ENCODE measurements at regions not wholly inside any gene's neighbourhood (a gene's known extent, or its start where the extent isn't known, plus 50 kb on each side); places are given as distances from the start of the nearest gene placed in this dataset.

- TF ChIP-seq PKNOX1 (IDR thresholded peaks at IDR 0.05) (no peak), NFRKB (IDR thresholded peaks at IDR 0.05) (no peak), L3MBTL2 (conservative IDR thresholded peaks at IDR 0.05) (no peak), ARNT (IDR thresholded peaks at IDR 0.05) (no peak), ELF4 (IDR thresholded peaks at IDR 0.05) (no peak), ZNF384 (IDR thresholded peaks at IDR 0.05) (no peak), CTBP1 (IDR thresholded peaks at IDR 0.05; ENCODE audit: borderline replicate concordance) (no peak)
- no peak for DNase-seq (ENCODE audit: extremely low spot score)
- ChIA-PET POLR2A (no interaction called here), CTCF (no interaction called here)
Measured at GRCh38 chr3:95184038-95184437, 1121.2 kb downstream of the NSUN3 start.

DNA sequence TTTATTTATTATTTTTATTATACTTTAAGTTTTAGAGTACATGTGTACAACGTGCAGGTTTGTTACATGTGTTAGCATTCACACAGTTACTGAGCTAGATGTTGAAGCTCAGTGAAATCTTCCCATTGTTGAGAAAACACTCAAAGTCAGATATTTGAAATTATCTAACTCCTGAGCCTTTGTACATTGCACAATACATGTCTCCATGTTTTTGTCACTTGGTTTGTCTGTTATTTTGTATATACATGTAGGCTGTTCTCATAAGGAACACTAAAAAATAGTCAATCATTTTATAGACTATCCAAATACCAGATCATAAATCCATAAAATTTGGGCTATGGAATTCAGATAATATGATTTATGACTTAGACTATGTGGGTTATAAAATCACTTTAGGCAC is 1126.5 kb downstream of the NSUN3 start:
- ChIA-PET CTCF (no interaction called here), POLR2A (no interaction called here)
- no peak for TF ChIP-seq FOXM1 (IDR thresholded peaks at IDR 0.05; ENCODE audit: borderline replicate concordance)
- DNase-seq (ENCODE audit: extremely low spot score) = no peak

GRCh38 chr3:95197661-95198060 is 1134.8 kb downstream of the NSUN3 start:
- POLR2A ChIA-PET = no interaction called here
- DNase-seq (ENCODE audit: extremely low spot score) = no peak
- no peak for TF ChIP-seq ARNT (IDR thresholded peaks at IDR 0.05)
- TF ChIP-seq LEF1 (IDR thresholded peaks at IDR 0.05; ENCODE audit: borderline replicate concordance) = no peak
- no peak for TF ChIP-seq HDGF (IDR thresholded peaks at IDR 0.05; ENCODE audit: borderline replicate concordance)
- no peak for TF ChIP-seq ZNF384 (IDR thresholded peaks at IDR 0.05)
- no peak for TF ChIP-seq PKNOX1 (IDR thresholded peaks at IDR 0.05)
- no peak for TF ChIP-seq SP1 (IDR thresholded peaks at IDR 0.05)
- TF ChIP-seq FOXA1 (IDR thresholded peaks at IDR 0.05) = no peak
- no peak for TF ChIP-seq FOXK2 (IDR thresholded peaks at IDR 0.05)
- no peak for TF ChIP-seq TARDBP (IDR thresholded peaks at IDR 0.05)
- TF ChIP-seq ELF4 (IDR thresholded peaks at IDR 0.05) = no peak
- TF ChIP-seq BHLHE40 (IDR thresholded peaks at IDR 0.05; ENCODE audit: borderline replicate concordance) = no peak
- no peak for TF ChIP-seq CTBP1 (IDR thresholded peaks at IDR 0.05; ENCODE audit: borderline replicate concordance)
- no peak for TF ChIP-seq NFRKB (IDR thresholded peaks at IDR 0.05)
- no peak for TF ChIP-seq L3MBTL2 (conservative IDR thresholded peaks at IDR 0.05)
- CTCF ChIA-PET = no interaction called here

GRCh38 chr3:95200384-95200783 is 1137.5 kb downstream of the NSUN3 start:
- CTCF ChIA-PET = no interaction called here
- POLR2A ChIA-PET = no interaction called here
- TF ChIP-seq ZNF384 (IDR thresholded peaks at IDR 0.05) (no peak), ELF4 (IDR thresholded peaks at IDR 0.05) (no peak), PKNOX1 (IDR thresholded peaks at IDR 0.05) (no peak), SP1 (IDR thresholded peaks at IDR 0.05) (no peak), ARNT (IDR thresholded peaks at IDR 0.05) (no peak), BHLHE40 (IDR thresholded peaks at IDR 0.05; ENCODE audit: borderline replicate concordance) (no peak), CTBP1 (IDR thresholded peaks at IDR 0.05; ENCODE audit: borderline replicate concordance) (no peak), FOXM1 (IDR thresholded peaks at IDR 0.05; ENCODE audit: borderline replicate concordance) (no peak), SUZ12 (IDR thresholded peaks at IDR 0.05) (no peak), HDGF (IDR thresholded peaks at IDR 0.05; ENCODE audit: borderline replicate concordance) (no peak), FOXA1 (IDR thresholded peaks at IDR 0.05) (no peak), TARDBP (IDR thresholded peaks at IDR 0.05) (no peak), NFRKB (IDR thresholded peaks at IDR 0.05) (no peak), L3MBTL2 (conservative IDR thresholded peaks at IDR 0.05) (no peak), FOXK2 (IDR thresholded peaks at IDR 0.05) (no peak), LEF1 (IDR thresholded peaks at IDR 0.05; ENCODE audit: borderline replicate concordance) (no peak)
- no peak for DNase-seq (ENCODE audit: extremely low spot score)

GRCh38 chr3:95210878-95211277 is 1148.0 kb downstream of the NSUN3 start:
- ChIA-PET CTCF (no interaction called here), POLR2A (no interaction called here)
- DNase-seq (ENCODE audit: extremely low spot score) = no peak
- TF ChIP-seq SP1 (IDR thresholded peaks at IDR 0.05) (no peak), TARDBP (IDR thresholded peaks at IDR 0.05) (no peak), SUZ12 (IDR thresholded peaks at IDR 0.05) (no peak), BHLHE40 (IDR thresholded peaks at IDR 0.05; ENCODE audit: borderline replicate concordance) (no peak), PKNOX1 (IDR thresholded peaks at IDR 0.05) (no peak), L3MBTL2 (conservative IDR thresholded peaks at IDR 0.05) (no peak), FOXA1 (IDR thresholded peaks at IDR 0.05) (no peak), LEF1 (IDR thresholded peaks at IDR 0.05; ENCODE audit: borderline replicate concordance) (no peak), FOXK2 (IDR thresholded peaks at IDR 0.05) (no peak), ZNF384 (IDR thresholded peaks at IDR 0.05) (no peak)

DNA sequence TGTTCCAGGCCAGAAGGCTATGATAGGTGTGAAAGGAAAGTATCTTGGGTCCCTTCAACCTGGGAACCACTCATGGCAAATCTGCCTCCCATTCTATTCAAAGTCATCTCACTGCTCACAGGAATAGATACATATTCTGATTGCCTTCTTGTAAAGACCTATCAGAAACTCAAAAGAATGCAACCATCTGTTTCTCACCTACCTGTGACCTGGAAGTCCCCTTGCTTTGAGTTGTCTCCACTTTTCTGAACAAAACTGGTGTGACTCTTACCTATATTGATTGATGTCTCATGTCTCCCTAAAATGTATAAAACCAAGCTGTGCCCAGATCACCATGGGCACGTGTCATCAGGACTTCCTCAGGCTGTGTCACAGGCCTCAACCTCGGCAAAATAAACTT is 1149.3 kb downstream of the NSUN3 start:
- ChIA-PET POLR2A (no interaction called here), CTCF (no interaction called here)
- TF ChIP-seq BHLHE40 (IDR thresholded peaks at IDR 0.05; ENCODE audit: borderline replicate concordance) (no peak), FOXA1 (IDR thresholded peaks at IDR 0.05) (no peak), HDGF (IDR thresholded peaks at IDR 0.05; ENCODE audit: borderline replicate concordance) (no peak), CTBP1 (IDR thresholded peaks at IDR 0.05; ENCODE audit: borderline replicate concordance) (no peak), ZNF384 (IDR thresholded peaks at IDR 0.05) (no peak), FOXM1 (IDR thresholded peaks at IDR 0.05; ENCODE audit: borderline replicate concordance) (no peak), SUZ12 (IDR thresholded peaks at IDR 0.05) (no peak), FOXK2 (IDR thresholded peaks at IDR 0.05) (no peak), ELF4 (IDR thresholded peaks at IDR 0.05) (no peak), TARDBP (IDR thresholded peaks at IDR 0.05) (no peak), NFRKB (IDR thresholded peaks at IDR 0.05) (no peak), PKNOX1 (IDR thresholded peaks at IDR 0.05) (no peak), L3MBTL2 (conservative IDR thresholded peaks at IDR 0.05) (no peak), LEF1 (IDR thresholded peaks at IDR 0.05; ENCODE audit: borderline replicate concordance) (no peak), ARNT (IDR thresholded peaks at IDR 0.05) (no peak), SP1 (IDR thresholded peaks at IDR 0.05) (no peak)
- DNase-seq (ENCODE audit: extremely low spot score) = no peak
